Upper lobe of left lung (tissue), 6 donors: ENCODE measurements at regions not wholly inside any gene's neighbourhood (a gene's known extent, or its start where the extent isn't known, plus 50 kb on each side); places are given as distances from the start of the nearest gene placed in this dataset.

Experiments
- ATAC-seq, 2 donors: fragments of 200-7000 bp; cut with Tn5 transposase; one replicate each; pipeline ENCODE4 v1.9.1; 2022; ENCODE audit warnings: mild to moderate bottlenecking in 2 of 2, moderate library complexity in 2 of 2; ENCODE audit not compliant: low FRiP score in 2 of 2
- DNase-seq, 2 donors: peaks; one replicate each; pipeline ENCODE4 v3.0.0-alpha.2; 2019 to 2020
- H3K27ac ChIP-seq, 4 donors: fragments of 200-600 bp; sonication (generic); one replicate each; pipeline ENCODE4 v1.5.1; 2016 to 2019
- H3K27me3 ChIP-seq, 4 donors: fragments of 200-600 bp; sonication (generic); one replicate each; pipeline ENCODE4 v1.5.1; 2017 to 2019
- H3K36me3 ChIP-seq, 4 donors: fragments of 200-600 bp; sonication (generic); one replicate each; pipeline ENCODE4 v1.5.1; 2016 to 2019
- H3K4me1 ChIP-seq, 4 donors: fragments of 200-600 bp; sonication (generic); one replicate each; pipeline ENCODE4 v1.5.1; 2018 to 2019
- H3K4me3 ChIP-seq, 4 donors: fragments of 200-600 bp; sonication (generic); one replicate each; pipeline ENCODE4 v1.5.1; 2017 to 2019; ENCODE audit warnings: mild to moderate bottlenecking in 2 of 4, moderate library complexity in 1 of 4
- H3K9me3 ChIP-seq, 4 donors: fragments of 200-600 bp; sonication (generic); one replicate each; pipeline ENCODE4 v1.5.1; 2018 to 2019
- EP300 ChIP-seq, 4 donors: sonication (generic); formaldehyde crosslinking; IDR thresholded peaks; one replicate each; pipeline ENCODE4 v1.5.1; 2017; ENCODE audit warnings: antibody characterized with exemption in 4 of 4, control low read depth in 2 of 4
- POLR2A ChIP-seq, 4 donors: fragments of 450-650 bp; IDR thresholded peaks; one replicate each; pipeline ENCODE4 v1.5.1; 2016 to 2017; ENCODE audit warnings: antibody characterized with exemption in 4 of 4, mild to moderate bottlenecking in 2 of 4
- POLR2AphosphoS5 ChIP-seq, 2 donors: sonication (generic); formaldehyde crosslinking; IDR thresholded peaks; one replicate each; pipeline ENCODE4 v1.5.1; 2017; ENCODE audit warnings: antibody characterized with exemption in 2 of 2
- WGBS, 2 donors: methylation state at CpG; one replicate each; pipeline ENCODE4 v1.1.5; 2017 to 2018; 5-methylcytosine and 5-hydroxymethylcytosine counted together
- TF ChIP-seq, protein P1 (sequence below), 6 experiments: fragments of 450-650 bp in 4 of 6; fragments of 200-600 bp in 2 of 6; sonication (generic) in 2 of 6; IDR thresholded peaks; one replicate each; pipeline ENCODE4 v1.5.1; 2016 to 2019; ENCODE audit warnings: antibody characterized with exemption in 6 of 6
- donor health status: DM: no; HTN: no; CAD: no; lungs with moderate emphysema.
- donor health status: DM: no; HTN: yes; CAD: no; lungs with severe emphysema.

DNA sequence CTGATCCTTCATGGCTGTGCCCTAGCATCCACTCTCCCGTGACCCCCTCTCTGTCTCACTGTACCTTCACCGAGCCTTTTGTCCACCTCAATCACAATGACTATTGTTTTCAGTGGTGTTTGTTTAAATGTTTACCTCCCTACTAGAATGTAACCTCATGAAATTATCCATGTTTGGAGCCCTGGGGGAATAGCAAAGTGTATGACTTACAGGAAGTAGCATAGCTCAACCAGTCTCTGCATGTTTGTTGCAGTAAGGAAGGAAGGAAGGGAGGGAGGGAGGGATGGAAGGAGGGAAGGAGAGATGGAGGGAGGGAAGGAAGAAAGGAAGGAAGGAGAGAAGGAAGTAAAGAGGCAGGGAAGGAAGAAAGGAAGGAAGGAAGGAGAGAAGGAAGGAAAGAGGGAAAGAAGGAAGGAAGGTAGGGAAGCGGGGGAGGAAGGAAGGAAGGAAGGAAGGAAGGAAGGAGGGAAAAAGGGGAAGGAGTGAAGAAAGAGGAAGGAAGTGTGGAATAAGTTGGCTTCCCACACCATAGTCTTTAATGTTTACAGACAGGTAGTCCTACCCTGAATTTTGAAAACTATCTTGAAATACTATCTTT lies 421.4 kb downstream of the COG6 start:
- Histone ChIP-seq H3K4me1 (no peaks in the 10 kb centered on the region), H3K9me3 (no peaks in the 10 kb centered on the region), H3K27ac (no peak overlapping the region), H3K4me3 (no peak overlapping the region), H3K36me3 (no peaks in the 10 kb centered on the region), H3K27me3 (no peaks in the 10 kb centered on the region)
- TF ChIP-seq EP300 (IDR thresholded peaks at IDR 0.05) = no peak
- TF ChIP-seq, protein P1, sequence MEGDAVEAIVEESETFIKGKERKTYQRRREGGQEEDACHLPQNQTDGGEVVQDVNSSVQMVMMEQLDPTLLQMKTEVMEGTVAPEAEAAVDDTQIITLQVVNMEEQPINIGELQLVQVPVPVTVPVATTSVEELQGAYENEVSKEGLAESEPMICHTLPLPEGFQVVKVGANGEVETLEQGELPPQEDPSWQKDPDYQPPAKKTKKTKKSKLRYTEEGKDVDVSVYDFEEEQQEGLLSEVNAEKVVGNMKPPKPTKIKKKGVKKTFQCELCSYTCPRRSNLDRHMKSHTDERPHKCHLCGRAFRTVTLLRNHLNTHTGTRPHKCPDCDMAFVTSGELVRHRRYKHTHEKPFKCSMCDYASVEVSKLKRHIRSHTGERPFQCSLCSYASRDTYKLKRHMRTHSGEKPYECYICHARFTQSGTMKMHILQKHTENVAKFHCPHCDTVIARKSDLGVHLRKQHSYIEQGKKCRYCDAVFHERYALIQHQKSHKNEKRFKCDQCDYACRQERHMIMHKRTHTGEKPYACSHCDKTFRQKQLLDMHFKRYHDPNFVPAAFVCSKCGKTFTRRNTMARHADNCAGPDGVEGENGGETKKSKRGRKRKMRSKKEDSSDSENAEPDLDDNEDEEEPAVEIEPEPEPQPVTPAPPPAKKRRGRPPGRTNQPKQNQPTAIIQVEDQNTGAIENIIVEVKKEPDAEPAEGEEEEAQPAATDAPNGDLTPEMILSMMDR (IDR thresholded peaks at IDR 0.05) = no peak
- TF ChIP-seq POLR2A (IDR thresholded peaks at IDR 0.05) = no peak
- TF ChIP-seq POLR2AphosphoS5 (IDR thresholded peaks at IDR 0.05) = no peak
- no peak for DNase-seq
- no peak for ATAC-seq
- WGBS, 2 donors = 81 to 88% methylated on average over 3 of the region's 3 CpGs

DNA sequence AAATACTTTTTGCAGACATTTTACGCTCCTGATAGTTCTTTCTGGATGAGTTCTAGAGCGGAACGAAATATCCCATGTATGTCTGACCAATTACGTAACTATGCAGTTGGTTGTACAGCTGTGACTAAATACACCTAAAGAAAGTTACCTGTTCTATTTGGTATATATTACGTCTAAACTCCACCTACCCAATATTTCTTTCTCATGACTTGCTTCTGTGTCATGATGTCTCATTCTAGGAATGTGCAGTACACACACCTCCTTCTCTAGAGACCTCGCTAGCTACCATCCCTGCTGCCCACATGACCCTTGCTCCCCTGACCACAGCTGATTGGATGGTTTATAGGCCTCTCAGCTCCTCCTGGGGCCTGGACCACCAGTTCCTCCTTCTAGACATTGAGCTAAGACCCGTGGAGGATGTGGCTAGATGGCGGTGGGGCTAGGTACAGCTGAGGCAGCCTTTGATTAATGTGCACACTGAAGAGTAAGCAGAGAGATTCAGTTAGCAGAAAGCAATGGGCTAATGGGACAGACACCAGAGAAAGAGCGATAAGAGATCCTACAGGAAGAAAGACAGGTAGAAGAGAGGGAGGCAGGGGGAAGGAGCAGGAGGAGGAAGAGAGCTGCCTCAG lies 422.1 kb downstream of the COG6 start:
- Histone ChIP-seq H3K4me1 (peaks cover 0 to 3% (median 1%) of the 10 kb centered on the region in 4 donors), H3K9me3 (no peaks in the 10 kb centered on the region), H3K36me3 (no peaks in the 10 kb centered on the region), H3K27ac (no peak overlapping the region), H3K4me3 (no peak overlapping the region), H3K27me3 (no peaks in the 10 kb centered on the region)
- TF ChIP-seq EP300 (IDR thresholded peaks at IDR 0.05) (no peak), POLR2AphosphoS5 (IDR thresholded peaks at IDR 0.05) (no peak), POLR2A (IDR thresholded peaks at IDR 0.05) (no peak)
- TF ChIP-seq, protein P1 (IDR thresholded peaks at IDR 0.05) = no peak
- ATAC-seq (no peak), DNase-seq (no peak)
- 93 to 94% methylated on average over 9 of the region's 9 CpGs for WGBS, 2 donors

GRCh38 chr13:40079721-40080120 lies 424.3 kb downstream of the COG6 start:
- ATAC-seq = no peak
- TF ChIP-seq POLR2AphosphoS5 (IDR thresholded peaks at IDR 0.05) (no peak), POLR2A (IDR thresholded peaks at IDR 0.05) (no peak), EP300 (IDR thresholded peaks at IDR 0.05) (no peak)
- TF ChIP-seq, protein P1 (IDR thresholded peaks at IDR 0.05) = no peak
- 89 to 90% methylated on average over 1 of the region's 1 CpG for WGBS, 2 donors

GRCh38 chr13:40080676-40081075 lies 425.2 kb downstream of the COG6 start:
- H3K4me3 ChIP-seq = no peak overlapping the region
- DNase-seq = no peak

More at GRCh38 chr13:40079721-40080120, 424.3 kb downstream of the COG6 start:
- Histone ChIP-seq H3K9me3 (no peaks in the 10 kb centered on the region), H3K27me3 (no peaks in the 10 kb centered on the region), H3K36me3 (no peaks in the 10 kb centered on the region), H3K4me3 (no peak overlapping the region), H3K4me1 (peaks cover 0 to 7% (median 3%) of the 10 kb centered on the region in 4 donors), H3K27ac (no peak overlapping the region)
- no peak for DNase-seq

More at GRCh38 chr13:40080676-40081075, 425.2 kb downstream of the COG6 start:
- ATAC-seq = no peak
- Histone ChIP-seq H3K9me3 (no peaks in the 10 kb centered on the region), H3K36me3 (no peaks in the 10 kb centered on the region), H3K27ac (no peak overlapping the region), H3K27me3 (no peaks in the 10 kb centered on the region), H3K4me1 (peaks cover 0 to 7% (median 3%) of the 10 kb centered on the region in 4 donors)
- TF ChIP-seq, protein P1 (IDR thresholded peaks at IDR 0.05) = no peak
- TF ChIP-seq EP300 (IDR thresholded peaks at IDR 0.05) (no peak), POLR2AphosphoS5 (IDR thresholded peaks at IDR 0.05) (no peak), POLR2A (IDR thresholded peaks at IDR 0.05) (no peak)
- WGBS, 2 donors = 90 to 92% methylated on average over 2 of the region's 2 CpGs
